AG10803 (cell line): ENCODE measurements at regions not wholly inside any gene's neighbourhood (a gene's known extent, or its start where the extent isn't known, plus 50 kb on each side); places are given as distances from the start of the nearest gene placed in this dataset.

ENCODE experiments used
- DNase-seq: peaks from one replicate; pipeline ENCODE4 v3.0.0; 2010; ENCODE audit warnings: low read depth
- H3K4me3 ChIP-seq: 2 replicates; pipeline ENCODE4 v1.5.1; 2011; ENCODE audit warnings: mild to moderate bottlenecking, low read length, control low read depth
- TF ChIP-seq, protein P1 (sequence below): conservative IDR thresholded peaks from 2 replicates; pipeline ENCODE4 v1.5.1; 2011; ENCODE audit warnings: mild to moderate bottlenecking, low read length, control low read depth, inconsistent platforms

DNA sequence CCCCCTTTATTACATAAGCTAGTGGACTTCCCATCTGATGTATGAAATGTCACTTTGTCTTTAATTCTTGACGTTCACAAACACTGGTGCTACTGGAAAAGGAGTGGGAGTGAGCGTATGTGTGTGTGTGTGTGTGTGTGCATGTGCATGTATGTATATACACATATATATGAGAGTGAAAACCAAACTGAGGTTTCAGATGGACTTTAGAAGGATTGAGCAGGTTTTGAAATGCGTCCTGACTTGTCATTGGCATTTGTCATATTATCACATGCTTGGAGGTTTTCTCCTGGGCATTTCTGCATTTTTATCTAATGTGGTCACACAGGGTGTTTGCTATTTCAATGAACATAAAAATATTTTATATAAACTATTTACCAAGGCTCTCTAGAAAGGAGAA is 1085.9 kb downstream of the BCL11B start:
- TF ChIP-seq, protein P1, sequence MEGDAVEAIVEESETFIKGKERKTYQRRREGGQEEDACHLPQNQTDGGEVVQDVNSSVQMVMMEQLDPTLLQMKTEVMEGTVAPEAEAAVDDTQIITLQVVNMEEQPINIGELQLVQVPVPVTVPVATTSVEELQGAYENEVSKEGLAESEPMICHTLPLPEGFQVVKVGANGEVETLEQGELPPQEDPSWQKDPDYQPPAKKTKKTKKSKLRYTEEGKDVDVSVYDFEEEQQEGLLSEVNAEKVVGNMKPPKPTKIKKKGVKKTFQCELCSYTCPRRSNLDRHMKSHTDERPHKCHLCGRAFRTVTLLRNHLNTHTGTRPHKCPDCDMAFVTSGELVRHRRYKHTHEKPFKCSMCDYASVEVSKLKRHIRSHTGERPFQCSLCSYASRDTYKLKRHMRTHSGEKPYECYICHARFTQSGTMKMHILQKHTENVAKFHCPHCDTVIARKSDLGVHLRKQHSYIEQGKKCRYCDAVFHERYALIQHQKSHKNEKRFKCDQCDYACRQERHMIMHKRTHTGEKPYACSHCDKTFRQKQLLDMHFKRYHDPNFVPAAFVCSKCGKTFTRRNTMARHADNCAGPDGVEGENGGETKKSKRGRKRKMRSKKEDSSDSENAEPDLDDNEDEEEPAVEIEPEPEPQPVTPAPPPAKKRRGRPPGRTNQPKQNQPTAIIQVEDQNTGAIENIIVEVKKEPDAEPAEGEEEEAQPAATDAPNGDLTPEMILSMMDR, result no peak

GRCh38 chr14:98187281-98187680 is 1084.7 kb downstream of the BCL11B start:
- no peak overlapping the region for H3K4me3 ChIP-seq
- TF ChIP-seq, protein P1, result no peak
- no peak for DNase-seq

More for the DNA sequence above, 1085.9 kb downstream of the BCL11B start:
- no peak for DNase-seq
- no peak overlapping the region for H3K4me3 ChIP-seq

DNA sequence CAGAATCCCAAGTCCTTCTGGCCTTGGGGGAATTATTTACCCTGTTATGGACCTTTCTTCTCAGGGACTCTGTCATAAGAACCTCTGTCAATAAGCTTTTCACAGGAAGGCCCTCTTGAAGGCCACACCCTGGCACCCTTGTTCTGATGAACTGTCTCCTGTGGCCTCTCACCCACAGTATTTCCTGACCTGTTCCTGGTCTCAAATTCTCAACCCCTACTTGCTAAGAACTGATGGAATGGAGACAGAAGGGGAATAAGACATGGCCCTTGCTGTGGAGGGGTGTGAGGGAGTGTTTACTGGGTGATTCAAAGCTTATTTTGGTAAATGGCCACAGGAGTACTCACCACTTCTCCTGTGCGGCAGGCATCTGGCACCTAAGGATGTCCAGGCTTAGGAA is 1082.9 kb downstream of the BCL11B start:
- DNase-seq, result no peak
- no peak overlapping the region for H3K4me3 ChIP-seq
- TF ChIP-seq, protein P1, result no peak

DNA sequence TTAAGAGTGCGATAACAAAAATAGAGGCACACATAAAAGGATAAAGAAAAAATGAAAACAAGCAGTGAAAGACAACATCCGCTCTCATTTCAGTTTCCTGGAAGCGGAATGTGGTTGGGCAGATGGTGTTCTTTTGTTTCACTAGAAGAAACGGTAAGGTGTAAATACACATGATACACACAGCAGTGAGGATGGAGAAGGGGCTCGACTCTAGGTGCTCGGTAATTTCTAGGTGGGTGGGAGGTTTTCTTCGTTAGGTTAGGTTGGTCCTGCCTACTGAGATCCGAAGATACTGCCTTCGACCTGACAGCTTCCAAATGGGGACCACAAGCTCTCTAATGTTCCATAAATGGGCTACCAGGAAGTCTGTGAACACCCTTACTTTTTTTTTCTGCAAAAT is 1082.5 kb downstream of the BCL11B start:
- TF ChIP-seq, protein P1, result no peak
- H3K4me3 ChIP-seq, result no peak overlapping the region
- no peak for DNase-seq

DNA sequence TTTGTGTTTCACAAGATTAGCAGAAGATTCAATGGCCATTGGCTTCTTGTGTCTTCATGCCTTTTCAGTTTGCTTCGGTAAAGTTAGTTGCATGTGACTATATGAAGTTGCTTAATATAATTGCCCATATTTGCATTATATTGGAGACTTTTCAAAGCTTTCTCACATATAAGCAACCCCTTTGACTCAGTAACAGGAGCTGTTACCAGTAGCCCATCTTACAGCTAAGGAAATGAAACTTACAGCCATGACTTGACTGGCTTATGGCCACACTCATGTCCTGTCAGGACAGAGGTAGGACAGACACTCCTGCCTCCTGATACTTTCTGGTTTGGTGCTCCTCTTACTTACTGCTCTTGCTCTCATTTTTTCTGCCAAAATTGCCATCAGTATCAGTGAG is 1082.1 kb downstream of the BCL11B start:
- no peak overlapping the region for H3K4me3 ChIP-seq
- no peak for DNase-seq
- TF ChIP-seq, protein P1, result no peak

DNA sequence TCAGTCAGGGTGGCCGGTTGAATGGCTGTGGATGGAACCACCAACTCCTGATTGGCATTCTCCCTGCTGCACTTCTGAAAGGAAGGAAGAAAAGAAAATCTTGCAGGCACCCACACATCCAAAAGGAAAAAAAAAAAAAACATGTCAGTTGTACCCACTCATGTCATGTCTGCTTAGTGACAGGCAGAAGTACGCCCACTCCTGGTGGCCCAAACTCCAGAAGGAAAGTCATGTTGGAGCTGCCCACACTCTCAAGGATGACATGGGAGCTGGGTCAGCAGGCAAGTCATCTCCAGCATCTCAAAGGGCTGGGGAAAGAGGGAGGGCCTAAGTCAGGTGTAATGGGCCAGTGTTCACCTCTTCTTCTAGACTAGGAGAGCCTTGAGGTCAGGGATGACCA is 1079.1 kb downstream of the BCL11B start:
- DNase-seq, result no peak
- no peak overlapping the region for H3K4me3 ChIP-seq

DNA sequence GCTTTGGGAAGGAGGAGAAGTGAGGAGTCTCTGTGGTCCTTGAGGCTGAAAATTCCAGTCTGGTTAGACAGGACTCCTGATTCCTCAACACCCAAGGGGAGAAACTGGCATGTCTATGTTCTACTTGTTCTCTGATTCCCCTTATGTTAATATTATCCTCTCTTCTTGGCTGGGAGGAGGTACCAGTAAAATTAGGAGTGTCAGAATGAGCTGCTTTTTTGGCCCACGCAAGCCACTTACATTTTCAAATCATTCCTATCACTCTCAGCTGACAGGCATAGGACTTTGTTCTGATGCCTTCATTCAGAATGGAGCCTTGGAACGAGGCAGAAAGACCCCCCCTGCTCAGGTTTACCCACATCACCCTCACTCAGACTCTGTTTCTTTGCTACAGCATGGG is 1077.2 kb downstream of the BCL11B start:
- no peak for DNase-seq
- TF ChIP-seq, protein P1, result no peak
- no peak overlapping the region for H3K4me3 ChIP-seq

More for the DNA sequence above, 1079.1 kb downstream of the BCL11B start:
- TF ChIP-seq, protein P1, result no peak
